ENCODE measurements at regions not wholly inside any gene's neighbourhood (a gene's known extent, or its start where the extent isn't known, plus 50 kb on each side); places are given as distances from the start of the nearest gene placed in this dataset.

GRCh38 chr17:77781536-77781935, 177.0 kb upstream of the TNRC6C start:
- TF ChIP-seq CTCF (IDR thresholded peaks at IDR 0.05) (no peak), EP300 (IDR thresholded peaks at IDR 0.05) (no peak)

Data from upper lobe of left lung (tissue), 4 donors.